ENCODE measurements at regions not wholly inside any gene's neighbourhood (a gene's known extent, or its start where the extent isn't known, plus 50 kb on each side); places are given as distances from the start of the nearest gene placed in this dataset.

DNA sequence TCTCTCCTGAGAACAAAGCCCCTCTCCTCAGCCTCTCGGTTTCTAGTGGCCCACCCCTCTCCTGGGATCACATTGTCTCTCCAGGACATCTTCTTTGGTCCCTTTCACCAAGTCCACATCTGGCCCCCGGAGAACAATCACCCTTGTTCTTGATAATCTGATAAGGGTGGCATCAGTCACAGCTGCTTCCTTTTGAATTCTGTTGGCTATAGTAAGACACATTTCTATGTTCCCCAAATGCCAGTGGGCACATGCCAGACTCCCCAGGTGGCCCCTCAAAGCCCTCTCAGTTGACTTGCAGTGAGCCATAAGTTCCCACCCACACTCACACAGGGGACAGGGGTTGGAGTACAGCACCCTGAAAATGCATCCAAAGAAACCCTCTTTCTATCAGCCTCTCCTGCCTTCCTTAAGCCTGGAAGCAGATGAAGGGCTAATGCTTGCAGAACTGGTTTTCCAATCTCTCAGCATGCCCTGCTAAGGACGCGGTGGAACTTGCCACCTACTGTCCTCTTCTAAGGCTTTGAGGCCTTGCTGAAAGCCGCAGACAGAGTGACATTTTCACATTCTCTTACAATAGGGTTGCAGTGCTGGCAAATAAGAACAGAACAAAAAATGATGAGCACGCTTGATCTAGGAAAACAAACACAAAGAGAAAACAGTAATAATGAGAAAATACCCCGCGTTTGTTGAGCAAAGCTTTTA, 101.3 kb upstream of the SLCO3A1 start (continued):
- no peak for TF ChIP-seq CBX3 (IDR thresholded peaks at IDR 0.05; ENCODE audit: low read depth)
- TF ChIP-seq SP1 (IDR thresholded peaks at IDR 0.05; ENCODE audit: low read depth) = no peak
- TF ChIP-seq, protein P1, sequence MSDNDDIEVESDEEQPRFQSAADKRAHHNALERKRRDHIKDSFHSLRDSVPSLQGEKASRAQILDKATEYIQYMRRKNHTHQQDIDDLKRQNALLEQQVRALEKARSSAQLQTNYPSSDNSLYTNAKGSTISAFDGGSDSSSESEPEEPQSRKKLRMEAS (IDR thresholded peaks at IDR 0.05) = no peak
- TF ChIP-seq EZH2 (IDR thresholded peaks at IDR 0.05) = no peak
- TF ChIP-seq CEBPB (IDR thresholded peaks at IDR 0.05; ENCODE audit: low read depth) = no peak

DNA sequence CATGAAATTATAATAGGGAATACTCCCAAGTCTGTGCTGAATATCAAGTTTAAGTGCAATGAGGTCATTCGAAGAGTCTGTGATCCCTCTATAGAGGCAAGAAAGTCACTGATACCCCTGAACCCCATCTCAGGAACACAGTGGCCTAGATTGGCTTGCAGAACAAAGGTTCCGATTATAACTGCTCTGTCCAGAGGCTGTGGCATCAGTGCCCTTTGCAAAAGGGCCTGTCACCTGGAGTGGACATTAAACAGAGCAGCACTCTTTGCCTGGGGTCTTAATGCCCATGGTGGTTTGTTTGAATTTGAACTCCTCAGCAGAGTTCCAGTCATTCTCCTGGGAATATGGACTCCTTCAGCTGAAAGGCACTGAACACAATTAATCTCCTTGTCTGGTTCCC, 93.9 kb upstream of the SLCO3A1 start:
- POLR2A ChIA-PET = no interaction called here
- Histone ChIP-seq H3K9ac (ENCODE audit: low read length) (no peak overlapping the region), H3K27ac (ENCODE audit: low read depth, low read length) (no peak overlapping the region), H3K4me2 (ENCODE audit: low read length) (no peak overlapping the region), H3K4me1 (ENCODE audit: control insufficient read depth in 1 of 2, insufficient read depth in 2 of 2, low read length in 2 of 2) (no peaks in the 10 kb centered on the region), H2AFZ (ENCODE audit: low read depth, low read length, poor library complexity, severe bottlenecking) (no peak overlapping the region), H4K20me1 (ENCODE audit: insufficient read depth) (no peaks in the 10 kb centered on the region), H3K9me2 (ENCODE audit: insufficient read depth) (no peaks in the 10 kb centered on the region), H3K4me3 (replicated peaks in 1 of 2; ENCODE audit: low read depth in 1 of 2, low read length in 2 of 2) (no peak overlapping the region), H3K27me3 (ENCODE audit: insufficient read depth, low read length) (peaks cover 42% of the 10 kb centered on the region), H3K9me3 (ENCODE audit: control insufficient read depth in 1 of 2, insufficient read depth in 1 of 2, low read depth in 1 of 2, low read length in 2 of 2) (no peaks in the 10 kb centered on the region), H3K79me2 (ENCODE audit: insufficient read depth, low read length) (no peaks in the 10 kb centered on the region), H3K36me3 (ENCODE audit: control insufficient read depth in 1 of 2, insufficient read depth in 2 of 2, low read length in 2 of 2) (no peaks in the 10 kb centered on the region)
- no peak for ATAC-seq
- BruUV-seq (replicated peaks) = no TSS peak
- intact Hi-C loops (cut with micrococcal nuclease) = no loop called here
- no peak for DNase-seq (ENCODE audit: low read depth, low spot score)
- TF ChIP-seq POLR2A (IDR thresholded peaks at IDR 0.05; ENCODE audit: borderline replicate concordance, extremely low read depth, insufficient read depth, insufficient read length) (no peak), SIN3A (IDR thresholded peaks at IDR 0.05; ENCODE audit: low read depth) (no peak), JUND (IDR thresholded peaks at IDR 0.05) (no peak), ZFX (IDR thresholded peaks at IDR 0.05) (no peak), EZH2phosphoT487 (IDR thresholded peaks at IDR 0.05; ENCODE audit: borderline replicate concordance) (no peak), YY1 (IDR thresholded peaks at IDR 0.05; ENCODE audit: extremely low read depth, insufficient replicate concordance, low read depth, low read length) (no peak)
- RAD21 ChIA-PET (ENCODE audit: low non-redundant PET in 1 of 2, low total read pairs in 2 of 2, uncharacterized antibody in 2 of 2, unreplicated experiment in 2 of 2) = no interaction called here
- CTCF ChIA-PET = no interaction called here

All from HCT116 (cell line).